ENCODE measurements at regions not wholly inside any gene's neighbourhood (a gene's known extent, or its start where the extent isn't known, plus 50 kb on each side); places are given as distances from the start of the nearest gene placed in this dataset.
"Not testable (repeated sequence)": the region's sequence is repeated elsewhere in the genome, so short reads cannot be mapped to it uniquely, and the experiment has no call there.

DNA sequence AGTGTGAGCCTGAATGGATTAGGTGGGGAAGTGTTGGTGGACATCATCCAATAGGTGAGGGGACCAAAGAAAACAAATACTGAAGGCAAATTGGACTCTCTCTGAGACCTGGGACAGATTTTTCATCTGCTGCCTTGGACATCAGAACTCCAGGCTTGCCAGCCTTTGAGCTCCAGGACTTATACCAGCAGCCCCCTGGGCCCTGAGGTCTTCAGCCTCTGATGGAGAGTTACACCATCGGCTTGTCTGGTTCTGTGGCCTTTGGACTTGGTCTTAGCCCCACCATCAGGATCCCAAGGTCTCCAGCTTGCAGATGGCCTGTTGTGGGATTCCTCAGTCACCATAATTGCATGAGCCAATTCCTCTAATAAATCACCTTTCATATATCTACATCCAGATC is 80.8 kb upstream of the SLC8A3 start:
- H3K4me3 ChIP-seq (ENCODE audit: low read depth, low read length) = no peak overlapping the region
- no peak for TF ChIP-seq CTCF (IDR thresholded peaks at IDR 0.05; ENCODE audit: insufficient read depth, low read length)
- no peak for DNase-seq (ENCODE audit: low read depth)

DNA sequence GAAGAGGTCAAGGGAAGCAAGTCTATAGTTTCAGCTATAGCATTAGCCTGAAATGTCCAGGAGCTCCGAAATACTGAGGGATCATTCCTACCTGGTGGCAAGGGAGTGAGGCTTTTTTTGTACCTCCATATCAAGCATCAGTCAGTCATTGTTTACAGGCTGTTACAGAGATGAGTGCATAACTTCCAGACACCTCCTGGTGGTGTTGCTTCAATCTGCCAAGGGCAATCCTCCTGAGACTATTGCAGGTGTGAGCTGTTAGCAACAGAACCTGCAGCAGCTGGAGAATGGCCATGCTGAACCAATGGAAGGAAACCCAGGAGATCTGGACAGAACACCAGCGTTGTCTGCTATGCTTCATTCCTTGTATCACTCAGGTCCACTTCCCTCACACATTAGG is 80.0 kb upstream of the SLC8A3 start:
- no peak for DNase-seq (ENCODE audit: low read depth)
- no peak overlapping the region for H3K4me3 ChIP-seq (ENCODE audit: low read depth, low read length)
- no peak for TF ChIP-seq CTCF (IDR thresholded peaks at IDR 0.05; ENCODE audit: insufficient read depth, low read length)

GRCh38 chr14:70266157-70266556 is 77.4 kb upstream of the SLC8A3 start:
- no peak for DNase-seq (ENCODE audit: low read depth)
- TF ChIP-seq CTCF (IDR thresholded peaks at IDR 0.05; ENCODE audit: insufficient read depth, low read length) = no peak
- H3K4me3 ChIP-seq (ENCODE audit: low read depth, low read length) = no peak overlapping the region

DNA sequence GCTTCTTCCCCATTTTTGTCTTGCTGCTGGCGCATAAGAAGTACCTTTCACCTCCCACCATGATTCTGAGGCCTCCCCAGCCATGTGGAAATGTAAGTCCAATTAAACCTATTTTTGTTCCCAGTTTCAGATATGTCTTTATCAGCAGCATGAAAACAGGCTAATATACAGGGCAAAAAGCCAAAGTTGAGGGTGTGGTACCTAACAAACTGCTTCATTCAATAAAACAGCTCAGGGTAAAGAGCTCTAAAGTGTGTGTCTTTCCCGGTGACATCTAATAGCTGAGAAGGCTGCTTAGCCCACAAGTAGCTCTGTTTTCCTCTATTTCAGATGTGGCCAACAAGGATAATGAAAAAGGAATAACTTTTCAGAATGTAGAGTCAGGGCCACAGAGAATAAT is 76.7 kb upstream of the SLC8A3 start:
- DNase-seq (ENCODE audit: low read depth) = no peak
- no peak overlapping the region for H3K4me3 ChIP-seq (ENCODE audit: low read depth, low read length)
- no peak for TF ChIP-seq CTCF (IDR thresholded peaks at IDR 0.05; ENCODE audit: insufficient read depth, low read length)

DNA sequence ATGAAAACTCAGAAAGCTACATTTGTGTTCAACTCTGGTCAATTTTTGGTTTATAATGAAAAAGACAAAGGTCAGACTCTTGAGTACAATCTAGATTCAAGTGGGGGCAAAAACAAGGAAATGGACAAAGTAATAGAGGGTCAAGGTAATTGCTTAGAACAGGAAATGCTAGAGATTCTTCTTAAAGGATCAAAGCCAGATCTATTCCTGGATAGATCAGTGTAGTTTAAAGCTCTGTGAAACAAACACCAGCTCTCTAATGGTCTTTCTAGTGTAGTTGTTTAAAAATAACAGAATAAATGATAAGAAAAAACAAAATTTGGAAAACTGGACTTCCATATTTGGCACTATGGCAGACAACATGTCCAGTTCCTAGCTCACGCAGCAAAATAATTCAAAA is 70.7 kb upstream of the SLC8A3 start:
- no peak for DNase-seq (ENCODE audit: low read depth)
- no peak for TF ChIP-seq CTCF (IDR thresholded peaks at IDR 0.05; ENCODE audit: insufficient read depth, low read length)
- H3K4me3 ChIP-seq (ENCODE audit: low read depth, low read length) = no peak overlapping the region

DNA sequence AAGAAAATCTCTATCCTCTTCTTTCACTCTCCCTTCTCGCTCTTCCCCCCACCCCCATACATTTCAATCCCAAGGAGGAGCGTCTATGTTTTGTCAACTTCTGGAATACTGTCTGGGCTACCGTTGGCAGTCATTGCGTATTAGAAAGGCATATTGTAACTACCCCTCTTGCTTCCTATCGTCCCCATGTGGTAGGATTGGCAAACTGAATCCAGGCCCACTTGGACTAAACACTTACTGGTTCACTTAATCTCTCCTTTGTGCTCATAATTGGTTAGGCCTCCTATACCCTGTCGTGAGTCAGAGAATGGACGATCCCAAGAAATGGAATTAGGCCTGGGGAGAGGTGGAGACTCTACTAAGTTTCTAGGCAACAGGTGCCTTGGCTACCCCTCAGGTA is 68.8 kb upstream of the SLC8A3 start:
- no peak for TF ChIP-seq CTCF (IDR thresholded peaks at IDR 0.05; ENCODE audit: insufficient read depth, low read length)
- no peak for DNase-seq (ENCODE audit: low read depth)
- no peak overlapping the region for H3K4me3 ChIP-seq (ENCODE audit: low read depth, low read length)

DNA sequence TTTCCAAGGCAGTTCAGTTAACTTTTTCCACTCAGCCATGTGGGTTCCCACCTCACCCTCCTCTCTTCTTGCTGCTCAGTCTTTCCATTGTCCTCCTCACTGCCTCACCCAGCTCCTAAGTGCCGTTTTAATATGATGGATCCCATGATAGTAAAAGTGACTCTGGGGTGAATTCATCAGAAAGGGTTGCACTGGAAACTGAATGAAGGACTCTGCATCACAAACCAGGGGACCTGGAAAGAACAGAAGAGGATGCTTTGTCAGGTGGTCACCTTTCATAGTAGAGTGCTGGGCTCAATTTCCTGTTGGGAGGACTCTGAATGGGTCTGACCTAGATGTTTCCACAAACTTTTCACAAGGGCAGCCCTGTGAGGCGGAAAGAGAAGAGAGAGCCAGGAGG is 67.8 kb upstream of the SLC8A3 start:
- no peak overlapping the region for H3K4me3 ChIP-seq (ENCODE audit: low read depth, low read length)
- no peak for TF ChIP-seq CTCF (IDR thresholded peaks at IDR 0.05; ENCODE audit: insufficient read depth, low read length)
- DNase-seq (ENCODE audit: low read depth) = no peak

GRCh38 chr14:70255071-70256057 is 66.6 kb upstream of the SLC8A3 start:
- not testable (repeated sequence) for DNase-seq (ENCODE audit: low read depth); H3K4me3 ChIP-seq (ENCODE audit: low read depth, low read length)
